ENCODE measurements at regions not wholly inside any gene's neighbourhood (a gene's known extent, or its start where the extent isn't known, plus 50 kb on each side); places are given as distances from the start of the nearest gene placed in this dataset.
"Not testable (repeated sequence)": the region's sequence is repeated elsewhere in the genome, so short reads cannot be mapped to it uniquely, and the experiment has no call there.

DNA sequence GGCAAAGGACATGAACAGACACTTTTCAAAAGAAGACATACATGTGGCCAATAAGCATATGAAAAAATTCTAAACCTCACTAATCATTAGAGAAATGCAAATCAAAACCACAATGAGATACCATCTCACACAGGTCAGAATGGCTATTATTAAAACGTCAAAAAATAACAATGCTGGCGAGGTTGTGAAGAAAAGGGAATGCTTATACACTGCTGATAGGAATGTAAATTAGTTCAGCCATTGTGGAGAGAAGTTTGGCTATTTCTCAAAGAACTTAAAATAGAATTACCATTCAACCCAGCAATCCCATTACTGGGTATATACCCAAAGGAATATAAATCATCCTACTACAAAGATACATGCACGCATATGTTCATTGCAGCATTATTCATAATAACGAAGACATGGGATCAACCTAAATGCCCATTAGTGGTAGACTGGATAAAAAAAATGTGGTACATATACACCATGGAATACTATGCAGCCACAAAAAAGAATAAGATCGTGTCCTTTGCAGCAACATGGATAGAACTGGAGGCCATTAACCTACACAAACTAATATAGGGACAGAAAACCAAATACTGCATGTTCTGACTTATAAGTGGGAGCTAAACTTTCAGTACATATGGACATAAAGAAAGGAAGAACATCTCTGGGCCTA is 101.7 kb downstream of the KLF5 start:
- not testable (repeated sequence) for DNase-seq (ENCODE audit: low spot score)

DNA sequence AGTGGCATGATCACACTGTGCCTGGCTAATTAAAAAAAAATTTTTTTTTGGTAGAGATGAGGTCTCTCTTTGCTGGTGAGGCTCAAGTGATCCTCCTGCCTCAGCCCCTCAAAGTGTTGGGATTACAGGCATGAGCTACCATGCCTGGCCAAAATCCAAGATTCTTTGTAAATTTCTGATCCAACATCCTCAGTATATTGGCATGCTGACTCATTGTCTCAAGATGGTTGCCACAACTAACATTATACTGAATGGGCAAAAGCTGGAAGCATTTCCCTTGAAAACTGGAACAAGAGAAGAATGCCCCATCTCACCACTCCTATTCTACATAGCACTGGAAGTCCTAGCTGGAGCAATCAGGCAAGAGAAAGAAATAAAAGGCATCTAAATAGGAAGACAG is 100.0 kb downstream of the KLF5 start:
- no peak for DNase-seq (ENCODE audit: low spot score)

DNA sequence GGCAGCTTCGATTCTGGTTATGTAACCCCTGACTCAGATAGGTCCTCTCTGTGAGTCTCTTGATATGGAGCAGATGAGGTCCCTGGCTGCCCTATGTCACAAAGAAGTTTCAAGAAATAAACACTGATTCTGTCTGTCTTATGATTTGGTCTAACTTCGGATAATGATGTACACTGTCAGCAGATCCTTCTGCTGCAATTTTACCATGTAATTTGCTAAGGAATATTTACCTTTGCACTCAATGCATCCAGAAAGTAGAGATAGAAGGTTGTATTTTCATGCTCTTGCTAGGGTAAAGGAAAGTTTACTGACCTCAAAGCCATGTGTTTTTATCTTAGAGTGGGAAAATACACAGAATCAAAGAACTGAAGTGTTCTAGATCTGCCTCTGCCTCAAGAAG is 98.2 kb downstream of the KLF5 start:
- DNase-seq (ENCODE audit: low spot score): no peak

DNA sequence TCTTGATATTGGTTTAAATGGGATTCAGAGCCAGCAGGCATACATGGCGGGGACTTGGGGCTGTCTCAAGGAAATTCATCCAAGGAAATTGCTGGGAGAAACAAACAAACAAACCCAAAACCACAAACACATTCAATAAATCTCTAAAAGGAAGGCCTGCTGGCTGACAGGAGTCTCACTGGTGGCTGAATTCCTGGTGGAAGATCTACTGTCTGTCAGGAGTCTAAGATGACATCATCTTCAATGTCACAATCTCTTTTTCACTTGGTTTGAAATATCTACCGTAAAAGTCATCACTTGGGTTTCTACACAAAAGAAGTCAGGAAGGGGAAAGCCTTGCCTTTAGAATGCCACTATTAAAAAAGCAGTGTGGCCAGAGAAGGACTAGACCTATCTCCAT is 87.9 kb downstream of the KLF5 start:
- DNase-seq (ENCODE audit: low spot score): no peak

DNA sequence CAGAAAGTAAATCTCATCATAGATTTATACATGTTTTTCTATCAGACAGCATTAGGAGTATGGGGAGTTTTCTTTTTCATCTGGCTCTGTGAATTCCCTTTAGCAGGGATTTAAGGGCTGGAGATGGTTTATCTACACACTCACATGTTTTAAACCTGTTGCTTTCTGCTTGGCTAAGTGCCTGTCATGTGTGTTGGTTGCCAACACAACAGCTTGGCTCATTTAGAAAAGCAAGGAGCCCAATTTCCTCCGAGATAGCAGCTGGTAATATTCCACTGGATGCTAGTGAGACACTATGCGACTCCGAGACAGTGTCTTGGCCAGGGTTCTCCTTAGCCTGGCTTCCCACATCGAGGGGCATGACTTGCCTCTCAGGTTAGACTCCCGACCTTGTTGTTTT is 83.3 kb downstream of the KLF5 start:
- DNase-seq (ENCODE audit: low spot score): no peak

DNA sequence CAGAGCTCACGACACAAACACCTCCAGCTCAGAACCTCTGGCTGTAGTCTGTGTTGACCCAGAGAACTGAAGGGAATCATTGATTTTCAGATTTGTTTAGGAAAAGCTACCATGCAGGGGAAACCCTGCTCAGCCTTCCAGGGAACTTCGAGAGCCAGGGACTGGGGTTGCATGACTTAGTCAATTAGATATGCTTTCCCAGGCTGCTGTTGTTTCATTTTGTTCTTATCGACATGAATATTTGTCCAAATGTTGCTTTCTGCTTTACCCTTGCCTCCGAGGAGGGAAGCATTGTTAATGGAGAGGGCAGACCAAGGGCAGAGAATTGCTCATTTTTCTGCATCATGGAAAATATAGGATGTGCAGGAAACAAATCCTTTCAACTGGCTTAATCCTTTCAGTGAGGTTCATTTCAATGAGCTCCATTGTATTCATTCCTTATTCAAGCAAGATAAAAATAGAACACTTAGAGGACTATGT is 82.5 kb downstream of the KLF5 start:
- no peak for DNase-seq (ENCODE audit: low spot score)

DNA sequence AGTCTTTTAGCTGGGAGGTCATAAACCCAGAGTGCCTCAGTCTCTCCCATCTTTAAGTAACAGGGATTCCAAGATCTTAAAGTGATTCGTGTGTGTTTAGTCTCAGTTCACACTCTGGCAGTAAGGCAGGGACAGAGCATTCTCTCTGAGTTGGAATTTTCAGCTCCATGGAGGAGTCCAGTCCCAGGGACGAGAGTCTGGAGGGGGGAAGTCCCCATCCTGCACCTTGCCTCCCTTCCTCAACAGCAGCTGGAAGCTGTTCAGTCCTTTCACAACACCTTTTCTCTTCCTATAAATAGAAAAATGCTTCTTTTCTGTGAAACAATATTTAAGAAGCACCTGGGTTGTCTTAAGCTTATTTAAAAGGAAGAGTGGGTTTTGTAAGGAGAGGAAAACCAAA is 82.0 kb downstream of the KLF5 start:
- DNase-seq (ENCODE audit: low spot score): no peak

DNA sequence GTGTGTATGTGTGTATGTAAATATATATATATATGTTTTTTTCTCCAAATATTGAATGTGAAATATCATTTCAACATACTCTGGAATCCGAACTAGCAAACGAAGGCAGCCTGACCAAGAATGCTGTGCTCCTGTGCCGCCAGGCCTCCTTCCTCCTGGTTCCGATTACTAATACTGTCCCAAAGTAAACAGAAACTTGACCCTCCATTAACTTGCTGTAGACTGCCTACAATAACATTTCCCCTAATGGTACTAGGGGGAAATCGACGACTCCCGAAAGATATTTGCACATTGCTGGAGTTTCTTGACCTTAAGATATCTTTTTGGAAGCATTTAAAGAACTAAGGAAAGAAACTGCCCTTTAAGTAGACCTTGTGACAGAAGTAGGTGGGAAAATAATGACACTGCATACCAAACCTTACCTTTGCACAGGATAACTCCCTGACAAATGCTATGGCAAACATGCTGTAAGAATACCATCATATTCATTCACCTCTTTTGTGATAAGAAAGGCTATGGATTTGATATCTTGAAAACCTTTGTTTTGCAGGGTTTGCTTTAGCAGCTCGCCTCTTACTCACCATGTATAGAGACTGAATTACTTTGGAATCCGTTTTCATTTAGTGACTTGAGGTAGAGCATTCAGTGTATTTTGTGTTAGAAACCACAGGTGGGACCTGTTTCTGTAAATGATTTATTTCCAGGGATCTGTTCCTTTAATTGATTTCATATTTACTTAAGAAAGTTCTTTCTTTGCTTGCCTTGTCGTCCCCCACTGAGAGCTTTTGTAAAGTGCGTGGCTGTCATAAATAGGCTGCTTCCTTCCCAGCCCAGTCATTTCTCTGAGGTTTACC is 80.1 kb downstream of the KLF5 start:
- DNase-seq (ENCODE audit: low spot score): no peak

DNA sequence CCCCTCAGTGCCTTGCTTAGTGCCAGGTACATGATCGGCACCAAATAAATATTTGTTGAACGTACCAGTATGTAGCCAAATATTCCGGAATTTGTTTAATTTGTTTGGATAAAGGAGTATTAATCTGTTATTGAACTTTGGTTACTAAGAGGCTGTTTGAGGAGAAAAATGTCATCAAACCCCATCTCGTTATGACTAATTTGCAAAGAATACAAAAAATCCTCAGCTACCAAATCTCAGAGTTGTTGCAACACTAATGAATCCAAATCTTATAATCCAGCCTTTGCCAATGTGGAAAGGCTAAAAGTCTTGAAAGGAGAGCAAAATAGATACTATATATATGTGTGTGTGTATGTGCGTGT is 79.5 kb downstream of the KLF5 start:
- DNase-seq (ENCODE audit: low spot score): no peak

DNA sequence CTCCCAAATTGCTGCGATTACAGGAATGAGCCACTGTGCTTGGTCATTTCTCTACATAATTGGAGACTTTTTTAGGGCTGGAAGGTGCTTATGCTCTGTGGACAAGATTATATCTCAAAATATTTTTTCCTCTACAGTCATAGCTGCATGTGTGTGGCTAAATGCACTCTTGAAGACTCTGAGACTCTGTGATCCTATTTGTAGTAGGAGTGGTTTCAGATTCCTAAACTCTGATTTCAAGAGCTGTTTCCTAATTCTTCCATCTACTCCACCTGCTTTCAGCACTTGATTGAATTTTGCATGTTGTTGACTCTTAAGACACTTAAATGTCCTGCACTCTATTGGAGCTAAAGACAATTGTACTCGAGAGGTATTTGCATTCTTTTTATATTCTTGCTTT is 78.0 kb downstream of the KLF5 start:
- no peak for DNase-seq (ENCODE audit: low spot score)

DNA sequence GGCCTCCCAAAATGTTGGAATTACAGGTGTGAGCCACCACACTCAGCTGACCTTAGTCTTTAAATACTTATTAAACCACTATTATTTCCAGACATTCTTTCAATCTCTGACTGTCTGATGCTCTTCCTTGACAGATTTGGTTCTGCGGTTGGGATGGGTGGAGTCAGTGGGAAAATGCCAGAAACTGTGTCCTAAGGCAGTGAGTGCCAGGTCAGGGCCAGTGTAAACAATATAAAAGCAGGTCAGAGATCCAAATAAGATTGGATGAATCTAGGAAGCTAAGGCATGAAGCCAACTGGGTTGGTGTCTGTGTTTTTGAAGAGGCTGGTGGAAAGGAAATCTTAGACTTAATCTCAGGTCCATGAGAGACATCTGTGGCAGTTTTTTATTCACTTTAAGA is 74.7 kb downstream of the KLF5 start:
- DNase-seq (ENCODE audit: low spot score): no peak

DNA sequence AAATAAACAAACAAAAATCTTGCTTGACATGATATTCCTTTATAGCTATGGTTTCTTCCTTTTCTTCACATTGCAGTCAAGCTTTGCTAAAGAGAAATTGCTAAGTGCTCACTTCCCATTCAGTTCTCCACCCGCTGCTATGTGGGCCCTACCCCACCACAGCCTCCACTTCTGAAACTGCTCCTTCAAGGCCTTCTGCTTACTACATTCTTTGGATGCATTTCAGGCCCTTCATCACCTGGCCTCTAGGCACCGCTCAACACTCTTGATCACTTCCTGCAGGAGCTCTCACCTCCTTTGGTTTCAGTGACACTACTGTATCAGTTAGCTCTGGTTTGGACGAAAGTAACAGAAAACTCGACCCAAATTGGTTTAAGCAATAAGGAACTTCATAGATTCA is 72.4 kb downstream of the KLF5 start:
- no peak for DNase-seq (ENCODE audit: low spot score)

DNA sequence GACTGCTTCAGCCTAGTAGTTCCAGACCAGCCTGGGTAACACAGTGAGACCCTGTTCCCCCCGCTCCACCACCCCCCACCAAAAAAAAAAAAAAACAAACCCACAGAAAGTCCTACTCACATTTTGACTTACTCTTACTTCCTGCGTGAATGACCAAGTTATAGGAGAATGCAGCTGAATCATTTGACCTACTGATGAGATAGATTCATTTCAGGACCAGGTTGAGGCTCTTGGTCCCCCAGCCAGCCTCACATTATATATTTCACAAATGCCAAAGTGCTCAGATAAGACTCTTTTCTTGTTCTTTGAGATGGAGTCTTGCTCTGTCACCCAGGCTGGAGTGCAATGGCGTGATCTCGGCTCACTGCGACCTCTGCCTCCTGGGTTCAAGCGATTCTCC is 70.2 kb downstream of the KLF5 start:
- no peak for DNase-seq (ENCODE audit: low spot score)
